ENCODE measurements at regions not wholly inside any gene's neighbourhood (a gene's known extent, or its start where the extent isn't known, plus 50 kb on each side); places are given as distances from the start of the nearest gene placed in this dataset.

DNA sequence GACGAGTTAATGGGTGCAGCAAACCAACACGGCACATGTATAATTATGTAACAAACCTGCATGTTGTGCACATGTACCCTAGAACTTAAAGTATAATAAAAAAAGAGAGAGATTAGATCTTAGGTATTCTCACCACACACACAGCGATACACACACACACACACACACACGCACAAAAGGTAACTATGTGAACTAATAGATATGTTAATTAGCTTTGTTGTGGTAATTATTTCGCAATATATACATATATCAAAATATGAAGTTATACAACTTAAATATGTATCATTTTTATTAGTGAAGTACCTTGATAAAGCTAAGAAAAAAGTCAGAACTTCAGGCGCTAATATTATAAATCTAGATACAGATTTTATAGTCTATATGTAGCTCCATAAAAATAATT, 849.2 kb downstream of the IPMK start:
- DNase-seq: no peak
- H3K9ac ChIP-seq: no peak overlapping the region
- no peaks in the 10 kb centered on the region for H3K4me1 ChIP-seq (ENCODE audit: insufficient read depth)
- no peaks in the 10 kb centered on the region for H3K27me3 ChIP-seq (replicated peaks; ENCODE audit: insufficient read depth)
- TF ChIP-seq EZH2phosphoT487 (IDR thresholded peaks at IDR 0.05; ENCODE audit: insufficient read depth, low read depth) (no peak), EZH2 (IDR thresholded peaks at IDR 0.05; ENCODE audit: insufficient read depth, poor library complexity, severe bottlenecking) (no peak)
- H3K9me2 ChIP-seq (ENCODE audit: insufficient read depth): no peaks in the 10 kb centered on the region
- in situ Hi-C loops (cut with MboI): no loop called here
- no peak overlapping the region for H2AFZ ChIP-seq
- peaks cover 3% of the 10 kb centered on the region for H3K9me3 ChIP-seq (ENCODE audit: low read depth)
- H3K27ac ChIP-seq: no peak overlapping the region
- no peak overlapping the region for H3K4me2 ChIP-seq (ENCODE audit: unreplicated experiment)
- no peaks in the 10 kb centered on the region for H3K36me3 ChIP-seq (ENCODE audit: low read depth)
- no peak overlapping the region for H3K4me3 ChIP-seq
- WGBS, 2 experiments (ENCODE audit: low coverage in 1 of 2, low lambda C conversion rate in 2 of 2, missing lambda C conversion rate in 2 of 2): 32 to 36% methylated on average over 6 of the region's 6 CpGs
- H3F3A ChIP-seq (ENCODE audit: insufficient read depth): no peaks in the 10 kb centered on the region
- H4K20me1 ChIP-seq (ENCODE audit: insufficient read depth): no peaks in the 10 kb centered on the region
- H3K79me2 ChIP-seq (ENCODE audit: insufficient read depth): no peaks in the 10 kb centered on the region

DNA sequence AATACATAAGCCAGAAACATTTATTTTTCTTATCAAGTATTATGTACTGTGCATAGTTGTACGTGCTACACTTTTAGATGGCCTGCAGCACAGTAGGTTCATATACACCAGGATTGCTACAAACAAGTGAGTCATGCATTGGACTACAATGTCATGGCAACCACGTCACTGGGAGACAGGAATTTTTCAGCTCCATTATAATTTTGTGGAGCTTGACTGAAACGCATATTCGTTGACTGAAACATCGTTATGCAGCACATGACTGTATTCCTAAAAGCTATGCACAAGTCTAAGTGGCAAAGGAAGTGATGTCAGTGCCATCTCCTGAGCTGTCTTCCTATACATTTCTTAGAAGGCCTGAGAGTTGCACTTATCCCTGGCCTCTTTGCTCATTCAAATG, 871.8 kb downstream of the IPMK start:
- in situ Hi-C loops (cut with MboI): no loop called here
- H3F3A ChIP-seq (ENCODE audit: insufficient read depth): no peaks in the 10 kb centered on the region
- H3K9me3 ChIP-seq (ENCODE audit: low read depth): no peaks in the 10 kb centered on the region

DNA sequence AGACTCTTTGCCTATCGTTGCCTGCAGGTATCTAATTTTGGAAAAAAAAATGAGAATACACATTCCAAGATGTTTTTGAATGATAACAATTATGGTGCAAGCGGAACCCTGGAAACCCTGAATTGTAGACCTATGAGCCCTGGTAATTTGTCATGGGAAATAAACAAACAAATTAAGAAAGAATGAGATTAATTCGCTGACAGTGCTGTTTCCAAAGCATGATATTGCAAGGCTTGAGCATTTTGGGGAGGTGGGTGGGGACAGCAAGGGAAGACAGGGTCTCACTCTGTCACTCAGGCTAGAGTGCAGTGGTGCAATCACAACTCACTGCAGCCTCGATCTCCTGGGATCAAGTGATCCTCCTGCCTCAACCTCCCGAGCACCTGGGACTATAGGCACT, 900.3 kb downstream of the IPMK start:
- WGBS, 2 experiments (ENCODE audit: low coverage in 1 of 2, low lambda C conversion rate in 2 of 2, missing lambda C conversion rate in 2 of 2): 7 to 18% methylated on average over 5 of the region's 5 CpGs
- no peak for DNase-seq

More for the DNA sequence above, 871.8 kb downstream of the IPMK start:
- Histone ChIP-seq H3K27ac (no peak overlapping the region), H3K27me3 (replicated peaks; ENCODE audit: insufficient read depth) (no peaks in the 10 kb centered on the region), H3K79me2 (ENCODE audit: insufficient read depth) (no peaks in the 10 kb centered on the region), H2AFZ (no peak overlapping the region), H3K9me2 (ENCODE audit: insufficient read depth) (no peaks in the 10 kb centered on the region), H3K4me3 (no peak overlapping the region), H4K20me1 (ENCODE audit: insufficient read depth) (no peaks in the 10 kb centered on the region), H3K36me3 (ENCODE audit: low read depth) (no peaks in the 10 kb centered on the region), H3K4me2 (ENCODE audit: unreplicated experiment) (no peak overlapping the region), H3K4me1 (ENCODE audit: insufficient read depth) (no peaks in the 10 kb centered on the region), H3K9ac (no peak overlapping the region)
- no peak for DNase-seq
- TF ChIP-seq EZH2phosphoT487 (IDR thresholded peaks at IDR 0.05; ENCODE audit: insufficient read depth, low read depth) (no peak), EZH2 (IDR thresholded peaks at IDR 0.05; ENCODE audit: insufficient read depth, poor library complexity, severe bottlenecking) (no peak)
- WGBS, 2 experiments (ENCODE audit: low coverage in 1 of 2, low lambda C conversion rate in 2 of 2, missing lambda C conversion rate in 2 of 2): 15 to 18% methylated on average over 5 of the region's 5 CpGs

DNA sequence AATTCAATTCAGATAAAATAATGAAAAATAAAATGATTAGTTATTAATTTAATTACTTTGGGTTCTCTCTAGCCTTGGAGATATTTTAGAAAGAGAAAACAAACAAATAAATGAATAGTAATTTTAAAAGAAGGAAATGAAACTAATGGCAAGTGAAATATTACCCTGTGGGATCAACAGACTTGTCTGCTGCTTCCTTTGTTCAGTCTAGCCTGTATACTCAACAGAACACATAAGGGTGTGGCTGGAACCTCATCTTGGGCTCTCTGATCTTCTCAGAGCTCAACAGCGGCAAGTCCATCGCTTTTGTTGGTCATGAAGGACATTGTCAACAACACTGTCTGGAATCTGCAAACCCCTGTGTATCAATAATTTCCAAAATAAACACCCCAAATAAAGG, 904.9 kb downstream of the IPMK start:
- Histone ChIP-seq H3K9me2 (ENCODE audit: insufficient read depth) (no peaks in the 10 kb centered on the region), H3K4me3 (no peak overlapping the region), H3K9me3 (ENCODE audit: low read depth) (no peaks in the 10 kb centered on the region), H3K79me2 (ENCODE audit: insufficient read depth) (no peaks in the 10 kb centered on the region), H3K4me1 (ENCODE audit: insufficient read depth) (no peaks in the 10 kb centered on the region), H3K36me3 (ENCODE audit: low read depth) (no peaks in the 10 kb centered on the region), H3K4me2 (ENCODE audit: unreplicated experiment) (no peak overlapping the region), H4K20me1 (ENCODE audit: insufficient read depth) (no peaks in the 10 kb centered on the region), H3K27me3 (replicated peaks; ENCODE audit: insufficient read depth) (no peaks in the 10 kb centered on the region), H2AFZ (no peak overlapping the region), H3F3A (ENCODE audit: insufficient read depth) (no peaks in the 10 kb centered on the region), H3K27ac (no peak overlapping the region), H3K9ac (no peak overlapping the region)
- WGBS, 2 experiments (ENCODE audit: low coverage in 1 of 2, low lambda C conversion rate in 2 of 2, missing lambda C conversion rate in 2 of 2): 40 to 48% methylated on average over 2 of the region's 2 CpGs
- in situ Hi-C loops (cut with MboI): no loop called here
- DNase-seq: no peak
- no peak for TF ChIP-seq EZH2 (IDR thresholded peaks at IDR 0.05; ENCODE audit: insufficient read depth, poor library complexity, severe bottlenecking)
- TF ChIP-seq EZH2phosphoT487 (IDR thresholded peaks at IDR 0.05; ENCODE audit: insufficient read depth, low read depth): no peak

More for the DNA sequence above, 900.3 kb downstream of the IPMK start:
- Histone ChIP-seq H3K9me3 (ENCODE audit: low read depth) (no peaks in the 10 kb centered on the region), H4K20me1 (ENCODE audit: insufficient read depth) (no peaks in the 10 kb centered on the region), H3K9ac (no peak overlapping the region), H3K9me2 (ENCODE audit: insufficient read depth) (no peaks in the 10 kb centered on the region), H3K4me1 (ENCODE audit: insufficient read depth) (no peaks in the 10 kb centered on the region), H3K27ac (no peak overlapping the region), H3K27me3 (replicated peaks; ENCODE audit: insufficient read depth) (no peaks in the 10 kb centered on the region), H3K79me2 (ENCODE audit: insufficient read depth) (no peaks in the 10 kb centered on the region), H3F3A (ENCODE audit: insufficient read depth) (no peaks in the 10 kb centered on the region), H2AFZ (no peak overlapping the region), H3K36me3 (ENCODE audit: low read depth) (no peaks in the 10 kb centered on the region), H3K4me3 (no peak overlapping the region), H3K4me2 (ENCODE audit: unreplicated experiment) (no peak overlapping the region)
- in situ Hi-C loops (cut with MboI): no loop called here
- TF ChIP-seq EZH2phosphoT487 (IDR thresholded peaks at IDR 0.05; ENCODE audit: insufficient read depth, low read depth): no peak

DNA sequence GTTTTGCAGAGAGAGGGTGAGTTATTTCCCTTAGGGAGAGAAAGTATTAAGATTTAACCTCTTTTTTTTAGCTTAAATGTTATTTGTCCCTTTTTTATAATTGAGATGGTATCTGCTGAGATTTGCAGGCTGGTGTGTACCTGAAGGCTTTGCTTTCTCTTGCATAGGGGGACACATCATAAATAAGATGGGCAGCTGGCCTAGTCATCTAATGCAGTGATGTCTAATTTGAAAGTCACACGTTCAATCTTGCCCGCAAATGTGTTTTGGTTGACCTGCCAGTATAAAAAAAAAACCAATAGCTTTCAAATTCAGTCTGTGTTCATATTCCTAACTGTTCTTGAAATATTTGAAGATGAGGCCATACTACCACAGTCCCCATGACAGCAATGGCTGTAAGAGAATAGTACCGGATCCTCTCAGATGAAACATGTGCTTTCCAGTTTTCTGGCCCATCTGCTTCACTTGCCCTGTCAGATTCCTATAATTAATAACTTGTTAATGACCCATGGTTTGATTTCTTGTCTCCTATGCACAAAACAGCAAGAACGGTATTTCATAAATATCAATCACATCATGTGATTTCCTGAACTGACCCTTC, 914.2 kb downstream of the IPMK start:
- Histone ChIP-seq H4K20me1 (ENCODE audit: insufficient read depth) (no peaks in the 10 kb centered on the region), H3K4me1 (ENCODE audit: insufficient read depth) (no peaks in the 10 kb centered on the region), H3K27me3 (replicated peaks; ENCODE audit: insufficient read depth) (no peaks in the 10 kb centered on the region), H2AFZ (no peak overlapping the region), H3K79me2 (ENCODE audit: insufficient read depth) (no peaks in the 10 kb centered on the region), H3K9me3 (ENCODE audit: low read depth) (no peaks in the 10 kb centered on the region), H3K36me3 (ENCODE audit: low read depth) (no peaks in the 10 kb centered on the region), H3K27ac (no peak overlapping the region), H3K9me2 (ENCODE audit: insufficient read depth) (no peaks in the 10 kb centered on the region), H3K4me2 (ENCODE audit: unreplicated experiment) (no peak overlapping the region), H3F3A (ENCODE audit: insufficient read depth) (no peaks in the 10 kb centered on the region), H3K4me3 (no peak overlapping the region), H3K9ac (no peak overlapping the region)
- no peak for TF ChIP-seq EZH2phosphoT487 (IDR thresholded peaks at IDR 0.05; ENCODE audit: insufficient read depth, low read depth)
- TF ChIP-seq EZH2 (IDR thresholded peaks at IDR 0.05; ENCODE audit: insufficient read depth, poor library complexity, severe bottlenecking): no peak
- in situ Hi-C loops (cut with MboI): no loop called here
- 23 to 28% methylated on average over 4 of the region's 4 CpGs for WGBS, 2 experiments (ENCODE audit: low coverage in 1 of 2, low lambda C conversion rate in 2 of 2, missing lambda C conversion rate in 2 of 2)
- no peak for DNase-seq
